ENCODE measurements at regions not wholly inside any gene's neighbourhood (a gene's known extent, or its start where the extent isn't known, plus 50 kb on each side); places are given as distances from the start of the nearest gene placed in this dataset.

- TF ChIP-seq CTCF (IDR thresholded peaks at IDR 0.05; ENCODE audit: borderline replicate concordance, extremely low read depth, low read length, poor library complexity, severe bottlenecking) (no peak), EZH2 (IDR thresholded peaks at IDR 0.05; ENCODE audit: borderline replicate concordance, low read depth, low read length, severe bottlenecking) (no peak)
Measured at GRCh38 chrX:134746410-134746785, 50.6 kb downstream of the PABIR2 start.
